NCI-H524 (cell line): ENCODE measurements at regions not wholly inside any gene's neighbourhood (a gene's known extent, or its start where the extent isn't known, plus 50 kb on each side); places are given as distances from the start of the nearest gene placed in this dataset.

Experiments used
- DNase-seq, 2 experiments: peaks; one replicate each; lab custom pipeline; 2025; lab: John Stamatoyannopoulos, UW

DNA sequence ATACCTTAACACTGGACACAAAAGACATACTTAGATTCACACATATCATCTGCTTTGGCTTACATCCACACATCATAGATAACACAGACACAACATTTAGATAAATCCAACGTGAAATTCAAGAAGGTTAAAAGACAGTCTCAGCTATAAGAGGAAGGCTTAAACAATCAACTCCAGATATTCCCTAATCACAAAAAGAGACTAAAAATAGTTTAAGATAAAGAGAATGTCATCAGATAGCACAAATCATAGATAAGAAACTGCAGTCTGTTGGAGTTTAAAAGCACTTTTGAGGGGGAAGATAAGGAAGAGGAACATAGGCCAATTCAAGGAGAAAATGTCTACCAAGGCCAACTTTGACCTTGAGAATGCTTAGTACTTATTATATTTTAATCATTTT lies 504.8 kb downstream of the JRKL start:
- no peak for DNase-seq

DNA sequence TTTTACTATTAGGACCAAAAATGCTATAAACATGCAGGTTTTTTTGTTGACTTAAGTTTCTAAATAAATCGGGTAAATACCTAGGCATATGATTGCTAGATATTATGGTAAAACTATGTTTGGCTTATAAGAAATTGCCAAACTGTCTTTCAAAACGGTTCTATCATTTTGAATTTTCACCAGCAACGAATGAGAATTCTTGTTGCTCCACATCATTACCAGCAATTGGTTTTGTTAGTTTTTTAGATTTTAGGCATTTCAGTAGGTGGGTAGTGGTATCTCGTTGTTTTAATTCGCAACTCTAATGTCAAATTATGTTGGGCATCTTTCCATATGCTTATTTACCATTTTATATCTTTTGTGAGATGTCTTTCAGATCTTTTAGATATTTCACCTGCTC lies 510.2 kb downstream of the JRKL start:
- no peak for DNase-seq

DNA sequence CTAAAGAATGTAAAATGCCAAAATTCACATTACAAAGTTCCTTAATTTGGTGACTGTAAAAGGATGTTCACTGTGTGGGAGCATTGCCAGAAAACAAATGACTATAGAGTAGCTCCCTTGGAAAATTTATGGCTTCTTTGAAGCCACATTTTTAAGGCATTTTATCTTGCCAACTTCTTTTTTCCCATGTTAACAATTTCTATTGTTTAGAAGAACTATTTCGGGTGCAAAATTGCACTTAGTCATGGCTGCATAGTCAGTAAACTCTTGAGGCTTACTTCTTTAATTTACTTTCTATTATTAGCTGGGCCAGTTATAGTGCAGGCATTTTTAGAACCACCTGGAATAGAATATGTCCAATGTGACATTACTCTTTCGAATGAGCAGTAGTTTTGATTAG lies 515.3 kb downstream of the JRKL start:
- DNase-seq = no peak

DNA sequence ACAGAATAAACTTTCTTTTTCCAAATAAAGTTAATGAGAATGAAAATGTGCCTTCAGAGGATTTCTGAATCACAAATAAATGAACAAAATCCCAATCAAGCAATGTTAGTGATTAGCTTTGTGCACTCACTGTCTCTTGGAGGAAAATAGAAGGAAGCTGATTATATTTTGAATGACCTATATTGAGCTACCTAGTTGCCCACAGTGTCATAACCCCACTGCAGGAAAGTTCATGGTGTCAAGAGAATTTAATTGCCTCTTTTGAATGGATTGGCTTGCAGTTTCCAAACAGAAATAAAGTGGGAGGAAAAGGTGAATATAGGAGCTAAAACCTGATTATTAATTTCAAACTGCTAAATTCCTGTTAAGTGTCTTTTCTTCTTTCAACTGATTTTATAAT lies 515.9 kb downstream of the JRKL start:
- DNase-seq = no peak

DNA sequence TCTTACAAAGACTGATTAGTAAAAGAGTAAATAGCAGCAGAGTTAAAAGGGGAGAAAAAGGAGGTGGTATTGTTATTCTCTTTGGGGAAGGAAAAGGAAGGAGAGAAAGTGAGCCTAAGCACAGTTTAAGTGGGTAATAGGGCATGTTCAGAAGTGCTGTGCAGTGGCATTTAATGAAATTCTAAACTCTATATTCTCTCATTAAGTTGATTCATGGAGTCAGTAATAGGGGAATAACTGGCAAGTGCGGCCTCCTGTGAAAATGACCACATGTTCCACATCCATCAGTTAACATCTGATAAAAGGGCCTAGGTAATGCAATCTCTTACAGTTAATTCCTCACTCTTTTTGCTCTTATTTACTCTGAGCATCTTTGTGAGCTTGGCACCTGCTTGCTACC lies 516.7 kb downstream of the JRKL start:
- DNase-seq = peak; percentile 20 to 80

GRCh38 chr11:96925862-96926261 lies 536.0 kb downstream of the JRKL start:
- DNase-seq = no peak

GRCh38 chr11:96940227-96940626 lies 550.4 kb downstream of the JRKL start:
- no peak for DNase-seq

- no peak for DNase-seq
Measured at GRCh38 chr11:96942855-96943254, 553.0 kb downstream of the JRKL start.

DNA sequence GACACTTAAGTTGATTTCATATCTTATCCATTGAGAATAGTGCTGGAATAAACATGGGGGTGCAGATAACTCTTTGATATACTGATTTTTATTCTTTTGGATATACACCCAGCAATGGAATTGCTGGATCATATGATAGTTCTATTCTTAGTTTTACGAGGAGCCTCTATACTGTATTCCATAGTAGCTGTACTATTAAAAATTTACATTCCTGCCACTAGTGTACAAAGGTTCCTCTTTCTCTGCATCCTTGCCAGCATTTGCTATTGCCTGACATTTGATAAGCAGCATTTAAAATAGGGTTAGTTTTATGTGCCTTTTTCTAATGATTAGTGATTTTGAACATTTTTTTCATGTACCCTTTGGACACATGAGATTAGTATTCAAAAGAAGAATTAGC lies 554.2 kb downstream of the JRKL start:
- no peak for DNase-seq

GRCh38 chr11:96948066-96948465 lies 558.3 kb downstream of the JRKL start:
- DNase-seq = no peak

DNA sequence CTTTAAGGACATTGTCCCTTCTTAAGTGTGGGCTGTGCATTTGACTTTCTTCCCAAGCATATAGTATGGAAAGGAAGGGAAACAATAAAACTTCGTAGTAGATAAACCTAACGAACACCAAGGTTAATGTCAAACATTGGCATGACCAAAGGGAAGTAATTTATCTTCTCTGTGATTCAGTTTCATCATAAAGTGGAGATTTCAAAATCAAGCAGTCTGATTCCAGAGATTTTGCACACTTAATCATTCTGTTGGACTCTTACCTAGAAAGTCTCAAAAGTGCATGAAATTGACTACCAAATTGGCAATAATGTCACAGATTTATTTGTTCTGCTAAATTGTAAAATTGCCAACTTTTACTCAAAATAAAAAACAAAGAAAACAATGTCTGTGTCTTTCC lies 559.7 kb downstream of the JRKL start:
- no peak for DNase-seq

DNA sequence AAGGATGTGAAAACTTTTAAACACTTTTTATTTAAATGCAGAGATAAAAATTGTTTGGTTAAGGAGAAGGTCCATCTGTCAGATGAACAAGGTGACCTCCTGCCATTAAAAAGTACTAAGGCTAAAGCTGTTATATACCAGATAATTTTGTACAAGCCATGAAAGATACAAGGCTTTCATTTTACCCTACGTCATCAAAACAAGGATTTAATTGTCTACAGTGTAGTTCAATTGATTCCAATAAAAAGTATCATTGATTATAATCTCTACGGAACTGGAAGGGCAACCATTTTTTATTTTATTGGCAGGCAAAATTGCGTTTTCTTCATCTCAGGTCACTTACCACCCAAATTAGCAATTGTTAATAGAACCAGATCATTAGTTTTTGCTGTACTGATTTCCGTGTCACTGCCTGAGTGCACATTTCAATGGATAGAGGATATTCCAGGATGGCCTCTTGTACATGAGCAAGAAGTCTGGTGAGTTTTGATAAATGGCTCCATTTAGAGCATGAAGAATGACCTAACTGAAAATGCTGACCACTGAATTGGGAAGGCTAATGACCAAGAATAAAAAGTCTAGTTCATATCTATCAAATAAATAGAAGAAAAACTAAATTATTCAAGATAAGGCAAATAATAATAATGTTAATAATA lies 564.9 kb downstream of the JRKL start:
- no peak for DNase-seq

GRCh38 chr11:96960476-96960875 lies 570.7 kb downstream of the JRKL start:
- peak in 1 of 2 experiments; percentile 1 for DNase-seq

GRCh38 chr11:96960926-96961325 lies 571.1 kb downstream of the JRKL start:
- no peak for DNase-seq

GRCh38 chr11:96961931-96962330 lies 572.1 kb downstream of the JRKL start:
- DNase-seq = no peak

DNA sequence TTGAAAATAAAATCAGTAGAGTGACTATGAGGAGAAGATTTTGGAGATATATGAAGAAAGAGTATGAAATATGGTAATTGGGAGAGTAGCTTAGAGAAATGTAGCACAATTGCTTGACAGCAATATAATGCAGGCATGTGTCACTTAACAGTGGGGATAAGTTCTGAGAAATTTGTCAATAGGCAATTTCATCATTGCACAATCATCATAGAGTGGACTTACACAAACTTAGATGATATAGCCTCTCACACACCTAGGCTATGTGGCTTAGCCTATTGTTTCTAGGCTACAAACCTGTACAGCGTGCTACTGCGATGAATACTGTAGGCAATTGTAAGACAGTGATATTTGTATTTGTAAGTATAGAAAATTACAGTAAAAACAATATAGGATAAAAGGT lies 573.6 kb downstream of the JRKL start:
- DNase-seq = no peak

DNA sequence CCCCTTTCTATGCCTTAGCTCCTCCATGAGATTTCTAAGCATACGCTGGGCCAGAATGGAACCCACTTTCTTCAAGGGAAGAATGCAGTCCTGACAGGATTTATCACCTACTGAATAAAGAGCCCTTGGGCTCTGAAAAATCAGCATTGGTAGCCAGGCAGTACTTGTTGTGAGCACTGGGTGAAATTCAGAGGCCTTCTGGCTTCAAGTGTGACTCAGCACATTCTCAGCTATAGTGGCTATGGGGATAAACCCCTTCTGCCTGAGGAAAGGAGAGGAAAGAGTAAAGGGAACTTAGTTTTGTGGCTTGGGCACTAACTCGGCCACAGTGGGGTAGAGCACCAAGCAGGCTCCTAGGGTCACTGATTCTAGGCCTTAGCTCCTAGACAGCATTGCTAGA lies 574.8 kb downstream of the JRKL start:
- DNase-seq = no peak

GRCh38 chr11:96967616-96968015 lies 577.8 kb downstream of the JRKL start:
- DNase-seq = no peak

DNA sequence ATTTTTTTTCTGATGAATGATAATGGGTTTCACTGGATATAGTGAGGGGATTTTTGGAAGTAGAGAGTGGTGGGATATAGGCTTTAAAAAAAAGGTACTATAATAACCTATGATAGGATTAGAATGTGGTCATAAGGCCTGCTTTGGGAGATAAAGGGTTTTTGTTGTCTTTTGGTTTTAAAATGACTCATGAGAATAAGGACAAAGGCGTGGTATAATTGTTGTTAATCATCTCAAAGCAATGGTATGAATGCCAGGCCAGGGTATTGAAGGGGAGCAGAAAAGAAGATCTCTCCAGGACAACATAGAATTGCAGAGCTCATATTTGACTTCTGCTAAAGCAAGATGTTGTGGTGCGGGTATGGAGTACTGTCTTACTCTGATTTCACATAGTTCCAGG lies 579.4 kb downstream of the JRKL start:
- no peak for DNase-seq

DNA sequence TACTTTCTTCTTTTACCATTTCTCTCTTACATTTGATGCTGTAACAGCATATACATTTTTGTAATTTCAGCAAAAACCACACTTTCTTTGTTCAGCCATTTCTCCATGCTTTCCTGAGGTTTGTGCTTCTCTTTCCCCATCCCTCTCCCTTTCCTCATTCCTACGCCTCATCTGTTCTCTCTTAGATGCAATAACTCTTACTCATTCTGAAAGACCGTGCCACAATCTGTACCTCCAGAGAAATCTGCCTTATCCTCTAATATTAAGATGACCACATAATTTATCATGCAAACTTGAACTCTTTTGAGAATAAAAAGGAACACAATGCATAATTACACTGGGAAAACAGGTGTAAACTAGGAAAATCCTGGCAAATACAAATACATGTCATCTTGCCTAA lies 588.9 kb downstream of the JRKL start:
- DNase-seq = no peak

- peak; percentile 9 to 78 for DNase-seq
Measured at GRCh38 chr11:96986516-96986915, 596.7 kb downstream of the JRKL start.

DNA sequence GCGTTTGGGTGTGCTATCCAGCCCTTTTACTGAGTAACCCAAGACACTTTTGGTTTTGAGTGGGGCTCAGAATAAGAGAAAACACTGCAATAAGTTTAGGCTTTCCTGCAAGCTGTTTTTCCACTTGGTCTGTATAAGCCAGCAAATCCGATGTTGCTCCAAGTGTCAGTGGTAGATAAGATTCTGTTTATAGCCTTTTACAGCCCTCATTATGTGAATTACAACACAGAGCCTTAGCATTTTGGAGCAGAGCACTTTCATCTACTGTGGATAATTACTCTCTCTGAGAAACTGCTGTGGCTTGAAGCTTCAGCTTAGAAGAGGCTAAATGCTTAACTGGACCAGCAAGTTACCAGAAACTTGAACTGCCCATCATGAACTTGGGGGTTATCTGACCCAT lies 601.1 kb downstream of the JRKL start:
- no peak for DNase-seq

DNA sequence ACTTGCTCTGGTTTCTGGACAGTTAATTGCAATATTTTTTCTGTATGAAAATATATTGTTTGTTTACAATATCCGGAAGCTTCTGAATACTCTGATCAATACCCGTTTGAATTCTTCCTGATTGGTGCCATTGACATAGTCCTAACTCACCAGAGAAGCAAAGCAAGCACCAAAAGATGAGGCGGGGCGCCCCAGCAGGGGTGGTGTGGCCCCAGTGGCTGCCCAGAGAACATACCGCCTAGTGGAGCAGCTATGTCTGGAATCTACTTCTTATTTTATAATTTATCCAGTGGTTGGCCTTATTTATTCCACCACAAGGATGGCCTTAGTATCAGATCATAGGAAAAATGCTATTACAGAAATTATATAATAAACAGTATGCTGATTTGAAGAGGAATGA lies 610.7 kb downstream of the JRKL start:
- DNase-seq = no peak

- no peak for DNase-seq
Measured at GRCh38 chr11:97007283-97007682, 617.5 kb downstream of the JRKL start.

DNA sequence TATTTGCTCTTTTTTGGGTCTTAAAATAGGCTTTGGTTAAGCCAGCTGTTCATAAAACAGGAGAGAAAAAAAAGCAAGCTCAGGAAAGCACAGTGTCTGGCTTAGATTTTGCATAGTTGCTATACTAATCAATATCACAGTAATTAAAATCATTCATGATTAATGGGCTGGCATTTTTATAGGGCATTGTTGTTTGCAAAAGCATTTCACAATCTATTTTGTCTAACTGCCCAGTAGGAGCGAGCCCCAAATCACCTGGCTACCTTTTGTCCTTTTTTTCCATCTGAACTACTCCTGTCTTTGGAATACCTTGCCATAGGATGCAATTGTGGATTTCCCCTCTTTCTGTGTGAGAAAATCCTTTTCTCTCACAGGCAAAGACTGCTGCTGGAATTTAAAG lies 619.8 kb downstream of the JRKL start:
- DNase-seq = no peak
